ENCODE measurements at regions not wholly inside any gene's neighbourhood (a gene's known extent, or its start where the extent isn't known, plus 50 kb on each side); places are given as distances from the start of the nearest gene placed in this dataset.

DNA sequence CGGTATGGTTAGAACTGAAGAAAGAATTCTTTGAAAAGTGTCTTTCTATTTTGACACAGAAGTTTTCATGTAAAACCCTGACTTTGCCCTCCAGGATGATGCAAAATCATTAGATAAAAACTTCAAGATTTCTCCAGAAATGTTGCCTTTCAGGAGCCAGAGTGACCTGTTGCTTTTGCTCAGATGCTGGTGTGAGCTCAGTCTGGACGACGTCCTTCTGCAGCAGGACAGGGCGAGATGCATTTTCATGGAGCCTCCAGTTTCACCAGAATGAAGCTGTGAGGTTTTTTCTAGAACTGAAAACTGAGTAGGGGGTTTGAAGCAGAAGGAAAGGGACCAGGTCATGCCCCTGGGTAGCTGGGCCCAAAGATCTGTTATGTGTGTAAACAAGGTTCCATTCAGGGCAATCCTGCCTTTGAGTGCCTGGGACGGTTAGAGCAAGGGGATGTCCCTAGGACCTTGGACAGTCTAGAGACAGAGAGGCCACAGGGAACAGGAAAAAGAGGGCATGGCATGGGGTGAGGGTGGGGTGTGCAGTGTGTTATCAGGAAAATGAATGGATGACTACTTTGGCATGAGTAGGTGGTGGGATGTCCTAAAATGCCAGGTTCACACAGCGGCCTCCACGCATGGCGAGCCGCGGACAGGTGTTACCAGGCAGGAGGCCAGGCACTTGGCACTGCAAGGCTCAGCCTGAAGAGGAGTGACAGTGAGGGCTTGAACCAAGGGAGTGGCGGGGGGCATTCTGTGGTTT lies 356.3 kb downstream of the CXCL12 start:
- DNase-seq (ENCODE audit: low spot score) = no peak

DNA sequence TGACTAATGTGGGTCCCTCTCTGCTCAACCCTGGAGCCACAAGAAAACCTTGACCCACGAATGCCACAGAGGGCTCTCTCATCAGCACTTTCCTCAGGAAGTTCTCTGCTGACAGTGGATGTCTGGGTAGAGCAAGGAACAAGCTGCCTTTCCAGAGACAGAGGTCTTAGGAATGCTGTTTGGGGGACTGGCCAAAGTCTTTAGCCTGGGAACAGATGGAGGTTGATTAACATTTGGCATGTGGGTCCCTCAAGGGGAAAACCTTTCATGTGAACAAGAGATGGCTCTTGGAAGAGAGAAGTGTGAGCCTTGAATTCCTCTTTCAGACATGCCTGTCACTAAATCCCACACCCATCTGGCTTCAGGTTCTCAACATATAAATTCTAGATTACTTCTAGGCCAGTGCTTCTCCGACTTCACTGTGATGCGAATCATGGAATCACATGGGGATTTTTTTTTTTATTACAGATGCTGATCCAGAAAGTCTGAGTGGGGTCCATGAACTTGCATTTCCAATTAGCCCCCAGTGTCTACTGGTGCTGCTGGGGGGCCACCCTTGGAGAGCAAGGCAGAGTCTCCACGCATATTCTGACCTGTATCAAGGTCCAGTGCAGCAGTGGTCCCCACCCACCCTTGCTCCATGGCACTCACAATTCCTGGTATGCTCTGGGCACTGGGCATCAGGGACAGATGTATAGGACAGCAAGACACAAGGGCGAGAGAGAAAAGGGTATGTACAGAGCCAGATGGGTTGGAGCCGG lies 360.4 kb downstream of the CXCL12 start:
- no peak for DNase-seq (ENCODE audit: low spot score)

DNA sequence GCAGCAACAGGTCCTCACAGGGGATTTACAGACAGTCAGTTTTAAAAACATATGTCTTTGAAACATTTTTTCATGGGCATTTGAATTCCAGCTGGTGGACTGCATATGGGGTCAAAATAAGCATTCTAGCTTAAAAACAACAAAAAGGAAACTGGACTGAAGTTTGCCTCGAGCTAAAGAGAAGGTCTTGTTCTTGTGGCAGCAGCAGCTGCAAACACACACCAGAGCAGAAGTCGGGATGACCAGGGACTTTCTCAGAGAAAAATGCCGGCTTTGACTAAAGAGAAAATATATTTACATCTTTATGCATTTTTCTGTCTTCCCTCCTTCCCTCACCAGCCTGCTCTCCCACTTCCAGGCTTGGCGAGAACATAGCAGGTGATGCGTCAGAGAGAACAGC lies 361.4 kb downstream of the CXCL12 start:
- no peak for DNase-seq (ENCODE audit: low spot score)

DNA sequence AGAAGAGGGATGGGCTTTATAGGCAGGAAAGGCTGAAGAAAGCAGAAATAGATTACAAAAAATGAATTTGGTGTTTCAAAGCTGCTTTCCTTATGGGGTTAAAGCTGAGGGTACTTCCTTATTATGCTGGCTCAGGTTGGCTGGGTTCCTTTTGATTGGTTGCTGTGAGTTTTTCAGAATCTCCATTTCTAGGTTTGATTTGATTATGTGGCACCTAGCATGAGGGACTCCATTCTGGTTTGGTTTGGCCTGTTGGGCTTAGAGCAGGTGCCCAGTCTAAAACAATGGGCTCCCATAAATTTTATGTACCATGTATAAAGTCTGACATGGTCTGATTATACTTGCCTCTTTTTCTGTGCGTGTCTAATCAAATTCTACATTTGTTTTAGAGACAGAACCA lies 362.7 kb downstream of the CXCL12 start:
- no peak for DNase-seq (ENCODE audit: low spot score)

DNA sequence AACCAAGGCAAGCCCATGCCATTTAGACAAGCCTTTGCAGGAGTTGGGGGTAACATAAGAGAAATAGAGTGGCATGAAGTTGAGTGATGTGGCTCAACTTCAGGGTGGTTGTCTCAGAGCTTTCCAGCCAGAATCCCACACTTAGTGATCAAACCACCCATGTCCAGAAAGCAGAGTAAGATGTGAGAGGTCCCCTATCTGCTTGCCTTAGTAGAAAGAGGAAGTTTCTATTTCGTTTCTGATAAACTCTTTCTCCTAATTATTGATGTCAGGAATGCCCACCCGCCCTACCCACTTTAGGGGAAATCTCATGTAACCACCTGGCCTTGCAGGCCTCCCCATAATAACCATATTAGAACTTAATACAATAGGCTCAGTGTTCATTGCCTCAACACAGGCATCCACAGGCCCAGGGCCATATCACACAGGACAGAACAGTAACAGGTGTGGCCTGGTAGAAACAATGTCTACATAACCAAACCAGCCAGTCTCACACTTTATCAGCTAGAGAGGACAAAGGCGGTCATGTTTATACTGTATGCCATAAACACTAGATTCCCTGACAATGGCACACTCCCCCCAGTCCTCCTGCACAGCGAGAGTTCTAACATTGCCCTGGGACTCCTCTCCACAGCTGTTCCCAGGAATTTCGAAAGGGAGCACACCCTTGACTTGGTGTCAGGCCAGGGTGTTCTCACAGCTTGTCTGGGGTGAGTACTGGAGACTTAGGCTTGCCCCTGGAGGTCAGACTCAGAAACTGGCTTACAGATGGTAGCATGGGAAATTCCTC lies 364.4 kb downstream of the CXCL12 start:
- no peak for DNase-seq (ENCODE audit: low spot score)

DNA sequence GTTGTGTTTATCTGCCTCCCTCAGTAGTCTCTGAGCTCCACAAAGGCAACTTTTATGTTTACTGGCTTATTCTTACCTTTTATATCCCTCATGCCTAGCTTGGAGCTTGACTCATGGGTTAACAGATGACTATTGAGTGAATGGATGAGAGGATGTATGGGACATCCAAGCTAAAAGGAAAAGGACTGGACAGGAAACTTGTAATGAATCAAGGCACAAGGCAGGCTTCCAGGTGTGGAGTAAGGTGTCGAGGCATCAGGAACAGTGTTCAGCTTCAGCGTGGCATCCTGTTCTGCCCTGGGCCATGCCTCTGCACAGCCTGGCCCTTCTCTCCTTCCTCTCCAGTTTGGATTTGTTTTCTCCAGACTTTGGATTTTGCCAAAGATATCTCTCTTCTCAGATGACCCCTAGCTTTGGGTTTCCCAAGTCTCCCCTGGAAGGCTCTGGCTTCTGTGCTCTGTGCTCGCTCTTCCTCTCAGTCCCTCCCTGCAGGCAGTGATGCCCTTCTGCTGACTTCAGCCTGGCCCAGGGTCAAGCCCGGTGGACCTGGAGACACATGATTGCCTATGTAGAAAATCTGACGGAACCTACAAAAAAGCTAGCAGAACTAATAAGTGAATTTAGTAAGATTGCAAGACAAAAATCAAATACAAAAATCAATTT lies 367.3 kb downstream of the CXCL12 start:
- DNase-seq (ENCODE audit: low spot score) = no peak

DNA sequence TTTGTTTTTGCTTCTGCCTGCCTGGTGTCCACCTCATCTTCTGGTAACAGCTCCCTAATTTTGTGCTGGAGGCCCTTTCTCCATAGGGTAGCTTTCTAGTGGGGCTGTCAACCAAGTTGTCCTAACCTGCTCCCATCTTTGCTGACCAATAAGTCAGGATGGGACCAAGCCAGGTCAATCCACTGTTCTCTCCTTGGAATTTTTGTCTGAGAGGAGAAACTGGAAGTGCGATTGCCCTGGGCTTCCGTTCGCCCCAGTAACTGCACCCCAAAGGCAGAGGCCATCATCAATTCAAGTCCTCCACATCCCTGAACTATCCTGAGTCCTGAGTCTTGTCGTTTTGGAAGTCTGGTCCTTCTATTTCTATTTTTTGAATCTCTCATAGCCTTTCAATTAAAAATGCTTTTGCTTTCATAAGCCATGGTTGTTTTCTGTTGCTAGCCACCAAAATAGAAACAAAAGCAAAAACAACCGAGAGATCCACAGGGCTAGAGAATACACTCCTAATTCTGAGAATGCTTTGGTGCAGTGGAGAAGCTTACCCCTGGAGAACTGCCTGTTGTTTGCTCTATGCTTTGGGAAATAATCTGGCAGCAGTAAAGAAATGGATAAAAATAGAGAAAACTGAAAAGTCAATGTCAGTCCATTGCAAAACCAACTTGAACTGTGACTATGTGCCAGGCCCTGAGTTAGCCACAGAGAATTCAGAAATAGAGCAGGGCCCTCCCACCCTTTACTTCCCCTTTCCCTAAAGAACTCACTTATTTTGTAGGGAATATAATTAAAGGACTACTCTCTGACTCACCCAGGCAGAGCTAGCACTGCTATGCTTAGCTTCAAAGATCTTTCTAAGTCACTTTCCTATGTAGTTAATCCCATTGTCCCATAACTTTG lies 368.1 kb downstream of the CXCL12 start:
- peak; percentile 41 for DNase-seq (ENCODE audit: low spot score)

DNA sequence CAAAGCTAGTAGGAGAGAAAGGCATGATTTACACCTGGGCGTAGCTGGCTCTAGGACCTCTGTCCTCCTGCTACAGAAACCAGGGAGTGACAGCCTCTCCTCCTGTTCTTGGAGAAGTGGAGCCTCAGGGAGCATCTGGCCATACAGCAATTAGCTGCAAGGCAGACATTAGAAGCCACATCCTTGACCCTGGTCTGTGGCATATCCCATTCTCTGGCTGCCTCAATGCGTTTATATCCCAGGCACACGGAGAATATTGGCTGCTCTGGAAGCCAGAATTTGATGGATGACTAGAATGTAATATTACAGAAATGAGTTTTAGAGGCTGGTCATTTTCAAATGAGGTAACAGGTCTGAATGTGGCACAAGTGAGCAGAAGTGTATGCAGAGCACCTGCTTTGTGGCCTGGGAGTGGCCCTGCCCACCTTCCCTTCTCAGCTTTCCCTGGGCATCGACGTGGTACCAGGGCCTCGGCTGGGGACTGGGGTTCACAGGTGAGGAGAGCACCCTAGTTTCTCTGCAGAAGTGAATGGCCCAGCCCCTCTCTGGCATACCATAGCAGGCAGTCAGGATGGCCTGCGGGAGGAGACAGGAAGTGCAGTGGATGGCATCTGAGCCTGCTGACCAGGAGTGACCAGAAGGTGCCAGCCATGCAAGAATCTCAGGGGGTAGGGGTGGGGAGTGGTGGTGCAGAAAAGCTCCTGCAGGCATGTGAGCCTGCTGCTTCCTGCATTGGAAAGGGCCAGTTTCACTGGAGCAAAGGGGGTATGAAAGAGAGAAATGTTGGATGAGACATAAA lies 367.2 kb upstream of the ZNF32 start:
- DNase-seq (ENCODE audit: low spot score) = no peak

DNA sequence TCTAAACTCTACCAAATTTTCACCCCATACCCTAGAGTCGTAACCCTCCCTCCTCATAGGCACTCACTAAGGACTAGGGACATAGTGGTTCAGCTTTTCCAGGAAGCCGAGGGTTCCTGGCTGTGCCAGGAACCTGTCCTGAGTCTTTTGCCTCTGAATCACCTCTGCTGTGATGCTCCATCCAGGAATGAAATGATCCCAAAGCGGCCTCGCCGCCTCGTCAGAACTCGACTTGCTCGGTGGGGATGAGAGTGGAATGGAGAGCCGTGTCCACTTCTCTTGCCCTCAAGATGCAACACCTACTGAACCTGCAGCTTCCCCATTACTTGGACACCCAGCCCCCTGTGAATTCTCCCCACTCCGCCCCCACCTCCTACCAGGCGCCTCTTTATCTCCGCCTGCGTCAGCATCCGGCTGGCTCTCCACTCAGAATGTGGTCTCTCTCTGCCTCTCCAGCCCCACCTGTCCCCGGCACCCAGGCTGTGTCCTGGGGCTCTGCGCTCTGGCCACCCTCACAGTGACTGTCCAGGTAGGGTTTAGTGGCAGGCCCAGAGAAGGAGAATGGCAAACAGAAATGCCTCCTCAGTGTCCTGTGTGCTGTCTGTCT lies 366.1 kb upstream of the ZNF32 start:
- DNase-seq (ENCODE audit: low spot score) = no peak

DNA sequence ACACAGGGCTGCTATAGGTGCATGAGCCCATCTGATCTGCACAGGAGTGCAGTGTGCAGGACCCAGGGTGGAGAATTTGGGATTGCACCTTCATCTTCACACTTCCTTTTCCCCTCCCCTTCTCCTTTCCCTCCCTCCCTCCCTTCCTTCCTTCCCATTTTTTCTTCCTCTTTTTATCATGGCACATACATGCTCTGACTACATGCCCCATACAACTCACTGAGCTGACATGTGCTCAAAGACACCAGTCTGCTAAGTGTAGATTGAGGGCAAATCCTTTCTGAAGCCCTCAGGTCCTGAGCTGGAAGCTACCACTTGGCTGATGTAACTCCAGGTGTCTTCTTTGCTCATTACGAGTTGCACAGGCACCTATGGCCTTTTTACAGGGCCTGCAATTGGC lies 365.3 kb upstream of the ZNF32 start:
- no peak for DNase-seq (ENCODE audit: low spot score)

DNA sequence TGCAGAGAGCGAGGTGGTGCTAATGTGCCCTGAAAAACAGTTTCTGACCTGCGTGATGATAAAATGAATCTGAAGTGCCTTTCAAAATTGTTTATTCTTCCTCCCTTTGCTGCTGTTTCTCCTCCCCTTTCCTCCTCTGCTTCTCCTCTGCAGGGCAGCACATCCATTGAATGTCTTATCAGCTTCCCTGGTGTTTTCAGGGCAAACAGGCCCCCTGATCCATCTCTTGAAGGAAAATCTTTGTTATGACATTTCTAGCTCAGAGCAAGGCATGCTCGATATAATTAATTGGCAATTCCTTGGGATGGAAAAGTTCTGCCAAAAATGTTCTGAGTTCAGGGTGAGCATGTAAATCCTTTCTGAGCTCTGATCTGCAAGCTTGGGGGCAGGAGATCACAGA lies 364.2 kb upstream of the ZNF32 start:
- DNase-seq (ENCODE audit: low spot score) = no peak

DNA sequence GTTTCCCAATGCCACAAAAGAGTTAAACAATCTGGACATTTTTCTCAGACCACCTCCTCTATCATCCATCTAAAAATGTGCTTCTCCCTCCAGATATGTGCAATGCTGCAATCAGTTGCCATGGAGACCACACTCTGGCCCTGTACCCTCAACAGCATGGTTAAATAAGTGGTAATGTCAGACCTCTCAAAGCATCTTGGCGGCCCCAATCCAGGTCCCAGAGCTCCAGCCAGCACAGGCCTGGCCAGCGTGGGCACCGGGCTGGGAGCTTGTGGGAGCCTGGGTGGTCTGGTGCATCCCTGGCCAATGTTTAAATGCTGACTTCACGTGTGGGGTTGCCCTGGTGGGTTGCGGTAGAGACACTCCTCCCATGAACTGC lies 362.9 kb upstream of the ZNF32 start:
- no peak for DNase-seq (ENCODE audit: low spot score)

DNA sequence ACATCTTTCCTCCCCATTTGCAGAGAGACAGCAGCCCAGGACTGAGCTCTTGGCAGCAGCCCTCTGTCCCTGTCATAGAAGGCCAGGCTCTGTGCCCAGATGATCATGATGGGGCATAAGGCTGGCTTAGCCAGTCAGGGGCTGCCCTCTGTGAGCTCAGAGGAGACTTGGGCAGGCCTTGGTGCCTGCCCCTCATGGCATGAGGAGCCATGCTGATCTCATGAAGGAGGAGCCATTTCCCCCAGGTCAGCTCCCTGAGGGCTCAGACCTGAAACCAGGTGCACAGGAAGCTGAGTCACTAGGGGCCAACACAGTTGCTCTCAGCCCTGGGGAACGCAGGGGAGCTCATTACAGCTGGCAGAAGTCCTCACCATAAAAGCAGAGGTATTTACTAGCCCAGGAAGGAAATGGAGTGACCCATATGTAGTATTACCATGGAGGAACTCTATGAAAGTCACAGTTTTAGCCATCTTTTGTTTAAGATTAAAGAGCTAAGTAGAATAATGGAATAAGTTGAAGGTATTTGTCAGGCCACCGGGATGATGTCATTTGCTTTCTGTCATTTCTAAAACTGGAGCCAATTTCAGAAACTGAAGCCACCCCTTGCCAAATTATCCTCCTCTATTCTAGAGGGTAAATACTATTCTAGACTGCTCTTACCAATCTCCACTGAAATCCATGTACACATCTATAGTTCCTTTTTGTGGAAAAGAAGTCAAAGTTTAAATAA lies 362.4 kb upstream of the ZNF32 start:
- no peak for DNase-seq (ENCODE audit: low spot score)

DNA sequence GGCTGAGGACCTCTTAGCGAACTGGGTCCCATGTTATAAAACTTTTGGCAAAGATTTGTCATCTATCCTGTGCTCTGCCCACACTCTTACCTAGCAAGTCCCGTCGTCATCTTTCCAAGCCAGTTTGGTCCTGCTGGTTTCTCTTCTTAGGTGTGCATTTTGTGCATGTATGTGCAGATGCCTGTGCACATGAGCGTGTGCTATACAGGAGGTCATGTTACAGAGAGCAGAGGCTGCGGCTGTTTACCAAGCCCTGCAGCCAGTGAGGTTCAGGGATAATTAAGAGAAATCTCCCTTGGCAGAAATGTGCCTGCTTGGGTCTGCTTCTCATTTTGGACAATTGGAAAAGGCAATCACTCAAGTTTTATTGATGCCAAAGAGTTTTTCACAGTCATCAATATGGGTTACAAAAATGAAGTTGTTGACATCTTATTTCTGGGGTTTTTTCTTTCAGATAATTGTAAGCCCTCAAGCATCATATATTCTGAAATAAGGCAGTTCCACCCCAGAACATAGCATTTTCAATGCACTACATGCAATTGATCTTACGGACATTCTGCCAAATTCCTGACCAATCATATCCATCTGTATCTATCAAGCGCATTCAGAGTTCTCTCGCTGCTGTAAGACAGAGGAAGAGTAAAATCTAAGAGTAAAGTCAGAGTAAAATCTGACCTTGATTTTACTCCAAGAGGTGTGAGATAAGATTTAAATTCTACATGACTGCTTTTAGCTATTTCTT lies 361.4 kb upstream of the ZNF32 start:
- DNase-seq (ENCODE audit: low spot score) = no peak

DNA sequence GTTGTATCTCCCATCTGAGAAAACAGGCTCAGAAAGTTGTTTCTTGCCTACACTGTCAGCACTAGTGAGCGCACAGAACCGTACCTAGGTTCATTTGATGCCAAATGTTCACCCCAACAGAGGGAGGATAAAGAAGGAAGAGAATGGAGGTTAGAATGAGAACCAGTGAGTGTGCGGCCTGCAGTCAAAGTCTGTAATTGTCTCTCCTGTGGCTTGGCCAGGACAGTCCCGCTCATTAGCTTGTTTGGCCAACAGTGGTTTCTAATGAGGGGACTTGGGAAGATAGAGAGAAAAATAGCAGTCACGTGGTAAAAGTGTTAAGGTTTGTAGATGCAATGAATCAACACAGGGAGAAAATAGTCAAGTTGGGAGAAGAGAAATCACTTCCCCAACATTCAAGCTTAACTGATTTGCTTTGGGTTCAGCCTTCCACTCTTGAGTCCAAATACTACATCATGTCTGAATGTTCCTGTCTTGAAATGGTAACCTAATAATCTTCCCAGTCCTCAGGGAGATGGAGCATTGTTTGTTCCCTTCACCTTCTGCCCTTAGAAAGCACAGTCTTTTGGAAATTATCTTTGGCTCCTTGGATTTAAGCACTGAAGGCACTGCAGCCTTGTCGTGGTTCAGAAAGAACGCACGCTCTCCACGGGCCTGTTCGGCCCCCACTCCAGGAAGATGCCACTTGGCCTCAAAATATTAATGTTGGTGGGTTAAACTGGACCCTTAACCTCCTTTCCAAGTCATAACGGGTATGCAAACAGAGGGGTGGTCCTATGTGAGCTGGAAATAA lies 360.4 kb upstream of the ZNF32 start:
- no peak for DNase-seq (ENCODE audit: low spot score)

DNA sequence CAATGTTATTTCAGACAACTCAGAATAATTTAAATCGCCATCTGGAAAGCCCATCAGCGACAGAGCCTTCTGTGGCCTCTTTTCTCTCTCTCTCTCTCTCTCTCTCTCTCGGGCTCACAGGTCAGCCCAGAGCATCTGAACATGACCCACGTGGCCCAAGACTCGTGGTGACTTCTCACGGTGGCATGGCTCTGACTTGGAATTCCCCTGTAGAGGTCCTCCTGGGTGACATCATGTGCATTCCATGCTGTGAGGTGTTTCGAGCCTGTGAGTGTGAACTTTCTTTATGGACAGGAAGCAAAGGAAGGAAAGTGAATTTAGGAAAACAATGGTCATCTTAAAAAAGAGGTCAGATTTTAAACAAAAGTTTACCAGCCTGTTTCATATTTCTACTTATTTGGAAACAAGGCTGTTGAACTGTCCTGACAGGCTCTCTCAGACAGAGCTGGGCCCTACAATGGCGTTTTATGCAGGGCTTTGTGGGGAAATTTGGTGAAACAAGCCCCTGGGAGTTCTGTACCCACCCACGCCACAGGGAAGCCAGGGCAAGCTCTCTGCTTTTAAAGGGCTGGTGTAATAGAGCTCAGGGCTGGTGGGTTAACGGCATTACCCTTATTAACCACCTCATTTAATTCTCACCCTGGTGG lies 359.7 kb upstream of the ZNF32 start:
- DNase-seq (ENCODE audit: low spot score) = no peak

DNA sequence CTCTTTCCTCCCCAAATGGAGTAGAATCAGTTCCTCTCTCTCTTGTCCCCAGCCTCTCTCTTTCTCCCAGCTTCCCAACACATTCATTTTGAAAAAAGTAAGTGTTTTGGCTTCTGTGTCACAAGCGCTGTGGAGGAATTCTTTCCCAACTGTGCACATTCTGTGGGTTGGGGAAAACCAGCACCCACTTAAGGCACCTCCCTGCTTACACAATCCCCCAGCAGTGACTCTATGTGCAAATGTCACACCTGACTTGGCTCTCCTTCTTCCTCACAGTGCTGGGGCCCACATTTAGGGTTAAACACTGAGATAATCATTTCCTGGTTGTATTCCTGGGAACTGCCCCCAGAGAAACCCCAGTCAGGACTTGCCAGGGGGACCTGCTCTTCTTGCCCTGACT lies 358.1 kb upstream of the ZNF32 start:
- DNase-seq (ENCODE audit: low spot score) = no peak

DNA sequence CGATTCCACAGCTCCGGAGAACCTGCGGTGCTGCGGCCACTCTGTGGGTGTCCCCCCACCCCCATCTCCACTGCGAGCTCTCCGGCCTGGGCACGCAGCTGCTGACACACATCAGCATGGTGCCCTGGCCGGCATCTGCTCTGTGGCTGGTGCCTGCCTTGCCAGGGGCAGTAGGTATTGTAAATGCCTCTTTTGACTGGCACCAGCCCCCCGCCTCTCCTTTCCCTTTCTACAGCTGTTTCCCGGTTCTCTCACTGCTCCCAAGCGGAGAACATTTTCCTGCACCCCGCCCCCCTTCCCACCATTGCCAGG lies 357.1 kb upstream of the ZNF32 start:
- no peak for DNase-seq (ENCODE audit: low spot score)

Data from AG08395 (cell line).